C4-2B (cell line): ENCODE measurements at regions not wholly inside any gene's neighbourhood (a gene's known extent, or its start where the extent isn't known, plus 50 kb on each side); places are given as distances from the start of the nearest gene placed in this dataset.

Experiments
- CTCF ChIP-seq: fragments of 450-650 bp; conservative IDR thresholded peaks from 2 replicates; pipeline ENCODE4 v1.5.1; 2017; ENCODE audit warnings: mild to moderate bottlenecking
- ZFX ChIP-seq: fragments of 450-650 bp; IDR thresholded peaks from 2 replicates; pipeline ENCODE4 v1.6.1; 2017

DNA sequence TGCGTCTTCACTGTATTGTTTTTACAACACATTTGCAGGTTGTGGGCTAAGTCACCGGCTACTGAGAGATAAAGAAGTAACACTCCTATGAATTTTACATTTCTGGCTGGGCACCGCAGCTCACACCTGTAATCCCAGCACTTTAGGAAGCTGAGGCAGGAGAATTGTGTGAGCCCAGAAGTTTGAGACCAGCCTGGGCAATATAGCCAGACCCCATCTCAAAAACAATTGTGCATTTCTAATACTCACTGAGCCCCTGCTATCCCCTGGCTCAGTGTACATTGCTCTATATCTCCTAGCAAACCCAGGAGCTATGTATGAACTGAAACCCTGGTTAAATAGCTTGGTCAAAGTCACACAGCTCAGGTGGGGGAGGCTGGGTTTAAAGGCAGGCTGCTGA, 108.7 kb downstream of the ZNF281 start:
- TF ChIP-seq CTCF (no peak), ZFX (no peak)
